Endodermal cell (in vitro differentiated cells): ENCODE measurements at regions not wholly inside any gene's neighbourhood (a gene's known extent, or its start where the extent isn't known, plus 50 kb on each side); places are given as distances from the start of the nearest gene placed in this dataset.

Source experiments
- DNase-seq: peaks from one replicate; pipeline ENCODE4 v3.0.0-alpha.2; 2017
- H3K27ac ChIP-seq: 2 replicates; pipeline ENCODE4 v1.5.1; 2013; ENCODE audit warnings: mild to moderate bottlenecking, low read depth, low read length, moderate library complexity
- H3K27me3 ChIP-seq: 2 replicates; pipeline ENCODE4 v1.6.1; 2013; ENCODE audit warnings: mild to moderate bottlenecking, low read length, moderate library complexity; ENCODE audit not compliant: insufficient read depth, control insufficient read depth, poor library complexity, severe bottlenecking
- H3K36me3 ChIP-seq: 2 replicates; pipeline ENCODE4 v1.7.0; 2013; ENCODE audit warnings: mild to moderate bottlenecking, low read length, moderate library complexity; ENCODE audit not compliant: control insufficient read depth, insufficient read depth
- H3K4me1 ChIP-seq: one replicate; pipeline ENCODE4 v1.7.0; 2013; ENCODE audit warnings: low read length; ENCODE audit not compliant: control insufficient read depth, insufficient read depth
- H3K4me3 ChIP-seq: 2 replicates; pipeline ENCODE4 v1.5.1; 2013; ENCODE audit warnings: mild to moderate bottlenecking, low read length, moderate library complexity
- H3K9ac ChIP-seq: 2 replicates; pipeline ENCODE4 v1.6.1; 2013; ENCODE audit warnings: mild to moderate bottlenecking, low read length, moderate library complexity; ENCODE audit not compliant: poor library complexity, severe bottlenecking; ENCODE audit errors: extremely low read depth
- H3K9me3 ChIP-seq: 2 replicates; pipeline ENCODE4 v1.6.1; 2013; ENCODE audit warnings: mild to moderate bottlenecking, low read length, moderate library complexity; ENCODE audit not compliant: control insufficient read depth
- H3K27ac Mint-ChIP-seq: 2 replicates; pipeline ENCODE4 v1.8.0; 2020; ENCODE audit warnings: mixed read lengths
- H3K27me3 Mint-ChIP-seq: 2 replicates; pipeline ENCODE4 v1.8.0; 2021; ENCODE audit warnings: mild to moderate bottlenecking, mixed read lengths; ENCODE audit not compliant: insufficient read depth
- H3K36me3 Mint-ChIP-seq: 2 replicates; pipeline ENCODE4 v1.8.0; 2020; ENCODE audit warnings: low read depth, mixed read lengths
- H3K4me1 Mint-ChIP-seq: 2 replicates; pipeline ENCODE4 v1.8.0; 2020; ENCODE audit warnings: mixed read lengths
- H3K4me3 Mint-ChIP-seq: 2 replicates; pipeline ENCODE4 v1.8.0; 2020; ENCODE audit warnings: mild to moderate bottlenecking, moderate library complexity, mixed read lengths
- H3K9me3 Mint-ChIP-seq: 2 replicates; pipeline ENCODE4 v1.8.0; 2020; ENCODE audit warnings: mild to moderate bottlenecking, mixed read lengths
- CTCF ChIP-seq: fragments of 200-600 bp; sonication (generic); conservative IDR thresholded peaks from 2 replicates; pipeline ENCODE4 v1.5.0; 2021; ENCODE audit warnings: antibody characterized with exemption, mild to moderate bottlenecking
- WGBS, 2 experiments: methylation state at CpG; one replicate each; pipeline versions ENCODE4 v1.1.5 to v1.1.7; 2013; ENCODE audit warnings: missing lambda C conversion rate in 2 of 2, mixed read lengths in 1 of 2; ENCODE audit not compliant: insufficient coverage in 1 of 2, insufficient read length in 1 of 2; 5-methylcytosine and 5-hydroxymethylcytosine counted together

DNA sequence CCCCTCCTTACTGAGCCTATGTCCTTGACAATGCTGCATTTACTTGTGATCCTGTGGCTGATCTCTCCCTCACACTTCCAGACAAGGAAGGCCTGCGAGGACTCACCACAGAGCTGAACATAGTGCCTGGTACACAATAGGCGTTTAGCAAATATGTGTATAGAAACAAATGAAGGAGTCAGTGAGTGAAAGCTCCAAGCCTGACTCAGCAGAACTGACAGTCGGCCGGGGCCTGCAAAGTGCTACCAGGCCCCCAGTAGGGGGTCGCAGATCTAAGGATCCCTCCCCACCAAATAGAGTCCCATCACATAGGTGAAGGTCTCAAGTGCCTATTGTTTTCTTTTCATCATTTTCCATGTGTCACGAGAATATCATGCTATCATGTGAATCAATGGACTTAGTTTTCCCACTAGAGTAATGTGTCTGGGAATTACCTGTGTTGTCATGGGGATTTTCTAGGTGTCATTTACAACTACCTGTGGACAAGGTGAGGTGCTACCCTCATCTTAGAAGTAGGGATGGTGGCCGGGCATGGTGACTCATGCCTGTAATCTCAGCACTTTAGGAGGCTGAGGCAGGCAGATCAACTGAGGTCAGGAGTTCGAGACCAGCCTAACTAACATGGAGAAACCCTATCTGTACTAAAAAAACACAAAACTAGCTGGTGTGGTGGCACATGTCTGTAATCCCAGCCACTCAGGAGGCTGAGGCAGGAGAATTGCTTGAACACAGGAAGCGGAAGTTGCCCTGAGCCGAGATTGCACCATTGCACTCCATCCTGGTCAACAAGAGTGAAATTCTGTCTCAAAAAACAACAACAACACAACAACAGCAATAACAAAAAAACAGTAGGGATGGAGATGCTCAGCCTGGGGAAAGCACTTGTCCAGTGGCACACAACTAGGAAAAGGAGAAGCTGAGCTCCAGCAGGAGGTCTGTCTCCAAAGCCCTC lies 50.3 kb upstream of the CYP2A7 start:
- no peak overlapping the region for H3K9ac ChIP-seq
- no peak overlapping the region for H3K27ac ChIP-seq
- 80 to 83% methylated on average over 8 to 10 of the region's 10 CpGs for WGBS, 2 experiments

More for the DNA sequence above, 50.3 kb upstream of the CYP2A7 start:
- no peaks in the 10 kb centered on the region for H3K36me3 ChIP-seq
- H3K27me3 ChIP-seq = no peaks in the 10 kb centered on the region
- H3K4me1 Mint-ChIP-seq = peaks cover 16% of the 10 kb centered on the region
- H3K9me3 Mint-ChIP-seq = peaks cover 4% of the 10 kb centered on the region
- peak overlapping the region; percentile 74 for H3K27ac Mint-ChIP-seq
- DNase-seq = no peak
- H3K9me3 ChIP-seq = no peaks in the 10 kb centered on the region
- H3K4me3 ChIP-seq = no peak overlapping the region
- no peak for TF ChIP-seq CTCF
- H3K4me1 ChIP-seq = peaks cover 10% of the 10 kb centered on the region
- H3K27me3 Mint-ChIP-seq = peaks cover 25% of the 10 kb centered on the region
- no peak overlapping the region for H3K4me3 Mint-ChIP-seq
- no peaks in the 10 kb centered on the region for H3K36me3 Mint-ChIP-seq
